Esophagus squamous epithelium (tissue), 5 donors: ENCODE measurements at regions not wholly inside any gene's neighbourhood (a gene's known extent, or its start where the extent isn't known, plus 50 kb on each side); places are given as distances from the start of the nearest gene placed in this dataset.
"Not testable (repeated sequence)": the region's sequence is repeated elsewhere in the genome, so short reads cannot be mapped to it uniquely, and the experiment has no call there.

Source experiments
- DNase-seq: peaks from one replicate; lab custom pipeline; 2025; lab: John Stamatoyannopoulos, UW
- H3K27ac ChIP-seq, 4 donors: fragments of 200-600 bp; sonication (generic); one replicate each; pipeline ENCODE4 v1.5.1; 2016 to 2019; ENCODE audit warnings: mild to moderate bottlenecking in 1 of 4
- H3K27me3 ChIP-seq, 4 donors: fragments of 200-600 bp; sonication (generic); 1 replicate in 3 of 4; 2 replicates in 1 of 4; pipeline versions ENCODE4 v1.5.1 to v1.6.0; 2017 to 2021; ENCODE audit warnings: antibody characterized with exemption in 1 of 4
- H3K36me3 ChIP-seq, 3 donors: fragments of 200-600 bp; sonication (generic); one replicate each; pipeline ENCODE4 v1.5.1; 2016 to 2019
- H3K4me1 ChIP-seq, 3 donors: fragments of 200-600 bp; sonication (generic); one replicate each; pipeline ENCODE4 v1.5.1; 2017 to 2019
- H3K4me3 ChIP-seq, 4 donors: fragments of 200-600 bp; sonication (generic); 1 replicate in 3 of 4; 2 replicates in 1 of 4; pipeline ENCODE4 v1.5.1; 2016 to 2019; ENCODE audit warnings: mild to moderate bottlenecking in 2 of 4, moderate library complexity in 1 of 4
- H3K9me3 ChIP-seq, 3 donors: fragments of 200-600 bp; sonication (generic); one replicate each; pipeline ENCODE4 v1.5.1; 2016 to 2019
- POLR2A ChIP-seq, 4 donors: fragments of 450-650 bp; IDR thresholded peaks; one replicate each; pipeline ENCODE4 v1.6.1; 2017; ENCODE audit warnings: antibody characterized with exemption in 4 of 4, mild to moderate bottlenecking in 4 of 4, moderate library complexity in 3 of 4
- WGBS, 2 donors: methylation state at CpG; one replicate each; pipeline ENCODE4 v1.1.5; 2018; 5-methylcytosine and 5-hydroxymethylcytosine counted together
- intact Hi-C: fragments of 100-400 bp; cut with DNase I; formaldehyde crosslinking; loops from one replicate; pipeline ENCODE4 v1.15.0; 2022
- TF ChIP-seq, protein P1 (sequence below), 6 experiments: fragments of 450-650 bp in 4 of 6; fragments of 200-600 bp in 2 of 6; sonication (generic) in 2 of 6; IDR thresholded peaks; one replicate each; pipeline ENCODE4 v1.5.1; 2016 to 2019; ENCODE audit warnings: antibody characterized with exemption in 6 of 6, mild to moderate bottlenecking in 4 of 6, moderate library complexity in 4 of 6
- donor health status: DM: yes; HTN: yes; CAD: no.

DNA sequence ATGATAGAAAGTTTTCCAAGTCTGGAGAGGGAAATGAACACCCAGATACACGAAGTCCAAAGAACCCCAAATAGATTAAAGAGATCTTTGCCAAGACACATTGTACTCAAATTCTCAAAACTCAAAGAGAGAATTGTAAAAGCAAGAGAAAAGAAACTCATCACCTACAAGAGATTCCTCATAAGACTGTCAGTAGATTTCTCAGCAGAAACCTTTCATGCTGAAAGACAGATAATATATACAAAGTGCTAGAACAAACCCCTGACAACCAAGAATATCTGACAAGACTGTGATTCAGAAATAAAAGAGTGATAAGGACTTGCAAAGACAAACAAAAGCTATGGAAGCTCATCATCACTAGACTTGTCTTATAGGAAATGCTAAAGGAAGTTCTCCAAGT lies 326.7 kb upstream of the ZNF608 start:
- Histone ChIP-seq H3K36me3 (no peaks in the 10 kb centered on the region), H3K4me3 (no peak overlapping the region), H3K9me3 (peaks cover 0 to 20% (median 14%) of the 10 kb centered on the region in 3 donors), H3K4me1 (no peaks in the 10 kb centered on the region), H3K27ac (no peak overlapping the region), H3K27me3 (no peaks in the 10 kb centered on the region)
- intact Hi-C loops, result no loop called here
- DNase-seq, result no peak
- TF ChIP-seq, protein P1, sequence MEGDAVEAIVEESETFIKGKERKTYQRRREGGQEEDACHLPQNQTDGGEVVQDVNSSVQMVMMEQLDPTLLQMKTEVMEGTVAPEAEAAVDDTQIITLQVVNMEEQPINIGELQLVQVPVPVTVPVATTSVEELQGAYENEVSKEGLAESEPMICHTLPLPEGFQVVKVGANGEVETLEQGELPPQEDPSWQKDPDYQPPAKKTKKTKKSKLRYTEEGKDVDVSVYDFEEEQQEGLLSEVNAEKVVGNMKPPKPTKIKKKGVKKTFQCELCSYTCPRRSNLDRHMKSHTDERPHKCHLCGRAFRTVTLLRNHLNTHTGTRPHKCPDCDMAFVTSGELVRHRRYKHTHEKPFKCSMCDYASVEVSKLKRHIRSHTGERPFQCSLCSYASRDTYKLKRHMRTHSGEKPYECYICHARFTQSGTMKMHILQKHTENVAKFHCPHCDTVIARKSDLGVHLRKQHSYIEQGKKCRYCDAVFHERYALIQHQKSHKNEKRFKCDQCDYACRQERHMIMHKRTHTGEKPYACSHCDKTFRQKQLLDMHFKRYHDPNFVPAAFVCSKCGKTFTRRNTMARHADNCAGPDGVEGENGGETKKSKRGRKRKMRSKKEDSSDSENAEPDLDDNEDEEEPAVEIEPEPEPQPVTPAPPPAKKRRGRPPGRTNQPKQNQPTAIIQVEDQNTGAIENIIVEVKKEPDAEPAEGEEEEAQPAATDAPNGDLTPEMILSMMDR (IDR thresholded peaks at IDR 0.05), result no peak
- TF ChIP-seq POLR2A (IDR thresholded peaks at IDR 0.05), result no peak
- 56 to 67% methylated on average over 1 of the region's 1 CpG for WGBS, 2 donors

DNA sequence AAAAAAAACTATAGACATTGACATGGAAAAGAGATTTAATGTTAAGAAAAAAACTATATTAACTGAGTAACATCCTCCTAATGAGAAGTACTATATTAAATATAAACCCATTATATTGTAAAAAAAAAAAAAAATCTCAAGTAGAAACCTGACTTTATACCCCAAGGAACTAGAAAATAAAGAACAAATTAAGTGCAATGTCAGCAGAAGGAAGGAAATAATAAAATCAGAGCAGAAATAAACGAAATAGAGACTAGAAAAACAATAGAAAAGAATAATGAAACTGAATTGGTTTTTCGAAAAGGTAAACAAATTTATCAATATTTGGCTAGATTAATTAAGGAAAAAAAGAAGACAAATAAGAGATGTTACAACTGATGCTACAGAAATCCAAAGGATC lies 329.1 kb upstream of the ZNF608 start:
- 82 to 89% methylated on average over 2 of the region's 2 CpGs for WGBS, 2 donors
- TF ChIP-seq POLR2A (IDR thresholded peaks at IDR 0.05), result no peak
- TF ChIP-seq, protein P1 (IDR thresholded peaks at IDR 0.05), result no peak

DNA sequence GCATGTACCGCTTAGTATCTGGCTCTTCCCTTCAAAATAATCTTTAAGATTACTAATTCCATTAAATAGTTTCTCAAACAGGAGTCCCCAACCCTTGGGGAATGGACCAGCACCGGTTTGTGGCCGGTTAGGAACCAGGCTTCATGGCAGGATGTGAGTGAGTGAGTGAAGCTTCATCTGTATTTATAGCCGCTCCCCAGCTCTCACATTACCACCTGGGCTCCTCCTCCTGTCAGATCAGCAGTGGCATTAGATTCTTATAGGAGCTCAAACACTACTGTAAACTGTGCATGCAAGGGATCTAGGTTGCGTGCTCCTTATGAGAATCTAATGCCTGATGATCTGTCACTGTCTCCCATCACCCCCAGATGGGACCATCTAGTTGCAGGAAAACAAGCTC lies 332.6 kb upstream of the ZNF608 start:
- H3K36me3 ChIP-seq, DNase-seq, H3K9me3 ChIP-seq, intact Hi-C loops, H3K4me1 ChIP-seq, H3K4me3 ChIP-seq, H3K27ac ChIP-seq, H3K27me3 ChIP-seq: not testable (repeated sequence)
- 90 to 96% methylated on average over 4 to 5 of the region's 5 CpGs for WGBS, 2 donors

More for the DNA sequence above, 329.1 kb upstream of the ZNF608 start:
- no peak overlapping the region for H3K27ac ChIP-seq
- intact Hi-C loops, result no loop called here
- DNase-seq, result no peak
- peaks cover 0 to 20% (median 14%) of the 10 kb centered on the region in 3 donors for H3K9me3 ChIP-seq
- no peaks in the 10 kb centered on the region for H3K4me1 ChIP-seq
- no peak overlapping the region for H3K4me3 ChIP-seq
- no peaks in the 10 kb centered on the region for H3K27me3 ChIP-seq
- no peaks in the 10 kb centered on the region for H3K36me3 ChIP-seq

DNA sequence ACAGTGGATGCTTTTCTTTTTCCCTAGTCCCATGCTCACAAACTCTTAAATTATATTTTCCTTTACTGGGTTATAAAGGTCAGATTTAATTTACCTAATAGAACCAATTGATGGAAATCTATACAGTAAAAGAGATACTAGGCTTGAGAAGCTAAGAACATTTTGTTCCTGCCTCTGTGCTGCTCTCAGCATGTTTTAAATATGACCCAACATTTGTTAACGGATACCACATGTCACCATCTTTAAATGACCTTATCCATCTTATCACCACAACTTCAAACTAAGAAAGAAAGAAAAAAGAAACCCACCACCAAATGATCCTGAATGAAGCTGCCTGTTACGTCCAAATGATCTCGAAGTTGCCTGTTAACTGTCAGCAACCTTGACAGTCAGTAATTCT lies 334.7 kb upstream of the ZNF608 start:
- Histone ChIP-seq H3K9me3 (no peaks in the 10 kb centered on the region), H3K4me1 (no peaks in the 10 kb centered on the region), H3K36me3 (no peaks in the 10 kb centered on the region), H3K27me3 (no peaks in the 10 kb centered on the region), H3K4me3 (no peak overlapping the region), H3K27ac (no peak overlapping the region)
- 90 to 94% methylated on average over 3 of the region's 3 CpGs for WGBS, 2 donors
- intact Hi-C loops, result no loop called here
- DNase-seq, result no peak
- TF ChIP-seq, protein P1 (IDR thresholded peaks at IDR 0.05), result no peak
- no peak for TF ChIP-seq POLR2A (IDR thresholded peaks at IDR 0.05)

DNA sequence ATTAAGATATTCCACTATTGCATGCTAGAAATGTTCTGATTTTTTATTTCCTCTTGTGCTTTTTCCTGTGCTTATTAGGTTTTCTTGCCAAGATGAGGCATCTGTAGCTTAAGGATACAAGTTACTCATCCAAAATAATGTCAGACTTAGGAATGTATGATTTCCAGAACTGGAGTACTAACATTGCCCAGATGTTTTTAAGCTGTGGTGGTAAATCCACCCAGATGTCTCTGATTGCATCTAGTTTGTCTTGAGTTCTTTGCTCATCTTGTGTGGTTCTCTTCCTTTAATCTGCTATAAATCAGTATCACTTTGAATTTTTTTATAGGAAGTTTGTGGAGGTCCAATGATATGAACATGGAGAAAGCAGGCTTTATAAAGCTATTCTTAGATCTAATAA lies 337.5 kb upstream of the ZNF608 start:
- no peaks in the 10 kb centered on the region for H3K27me3 ChIP-seq
- no peak overlapping the region for H3K27ac ChIP-seq
- no peaks in the 10 kb centered on the region for H3K36me3 ChIP-seq
- H3K9me3 ChIP-seq, result no peaks in the 10 kb centered on the region
- DNase-seq, result no peak
- intact Hi-C loops, result no loop called here
- no peak for TF ChIP-seq POLR2A (IDR thresholded peaks at IDR 0.05)
- TF ChIP-seq, protein P1 (IDR thresholded peaks at IDR 0.05), result no peak
- no peak overlapping the region for H3K4me3 ChIP-seq
- no peaks in the 10 kb centered on the region for H3K4me1 ChIP-seq
